ENCODE measurements at regions not wholly inside any gene's neighbourhood (a gene's known extent, or its start where the extent isn't known, plus 50 kb on each side); places are given as distances from the start of the nearest gene placed in this dataset.

DNA sequence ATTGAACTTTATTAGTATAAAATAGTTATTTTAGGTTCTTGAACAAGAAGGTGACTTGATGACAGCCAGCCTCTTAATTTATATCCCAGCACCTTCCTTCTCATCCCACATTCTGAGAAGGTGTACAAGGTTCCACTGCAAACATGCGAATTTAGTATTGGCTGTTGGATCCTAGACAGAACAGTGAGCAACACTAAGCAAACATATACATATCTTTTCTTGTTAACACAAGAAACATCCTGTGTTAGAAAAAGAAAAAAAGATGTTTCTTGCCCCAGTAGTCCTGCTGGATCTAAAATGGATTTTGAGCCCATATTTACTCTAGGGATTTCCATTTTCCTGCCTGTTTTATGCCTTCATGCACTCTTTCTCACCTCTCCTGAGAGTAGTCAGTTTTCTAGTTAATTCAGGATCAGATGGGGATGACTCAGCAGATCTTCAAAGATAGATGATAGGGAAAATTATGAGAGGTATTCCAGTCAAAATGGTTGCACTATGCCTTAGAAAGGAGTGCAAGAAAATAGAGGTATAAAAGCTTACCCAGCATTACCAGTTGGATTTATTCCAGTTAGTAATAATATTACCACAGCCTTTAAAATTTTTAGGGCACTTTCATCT lies 336.5 kb downstream of the MEIS1 start:
- DNase-seq (ENCODE audit: low spot score), result no peak
- H3K36me3 Mint-ChIP-seq, result no peaks in the 10 kb centered on the region
- no peak for ATAC-seq
- no peak overlapping the region for H3K4me3 Mint-ChIP-seq
- H3K27me3 Mint-ChIP-seq, result no peaks in the 10 kb centered on the region
- no peaks in the 10 kb centered on the region for H3K4me1 Mint-ChIP-seq (ENCODE audit: low read depth in 2 of 2)
- H3K9me3 Mint-ChIP-seq, result peaks cover 3% of the 10 kb centered on the region
- H3K27ac Mint-ChIP-seq, result no peak overlapping the region

DNA sequence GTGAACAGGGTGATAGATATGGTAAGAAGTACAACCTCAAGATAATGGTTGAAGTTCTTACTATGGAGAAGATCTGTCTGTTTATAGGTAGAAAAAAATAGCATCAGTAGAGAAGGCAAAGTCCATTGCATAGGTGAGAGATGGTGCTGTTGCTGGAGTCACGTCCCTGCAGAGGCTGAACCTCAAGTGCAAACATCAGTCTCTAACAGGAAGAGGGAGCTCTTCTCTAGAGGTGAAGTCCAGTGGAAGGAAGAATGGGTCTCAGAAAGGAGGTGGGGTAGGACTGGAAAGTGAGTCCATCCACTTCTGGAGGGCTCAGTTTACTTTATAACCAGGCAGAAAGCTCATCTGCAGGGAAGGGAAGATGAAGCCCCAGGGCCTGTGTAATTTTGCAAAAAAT lies 337.7 kb downstream of the MEIS1 start:
- no peak overlapping the region for H3K27ac Mint-ChIP-seq
- no peaks in the 10 kb centered on the region for H3K36me3 Mint-ChIP-seq
- ATAC-seq, result no peak
- H3K9me3 Mint-ChIP-seq, result peaks cover 3% of the 10 kb centered on the region
- no peaks in the 10 kb centered on the region for H3K4me1 Mint-ChIP-seq (ENCODE audit: low read depth in 2 of 2)
- DNase-seq (ENCODE audit: low spot score), result no peak
- H3K27me3 Mint-ChIP-seq, result no peaks in the 10 kb centered on the region
- H3K4me3 Mint-ChIP-seq, result no peak overlapping the region

- peaks cover 0 to 4% of the 10 kb centered on the region in 2 donors for H3K27me3 Mint-ChIP-seq
Measured at GRCh38 chr2:66775730-66776422, 341.0 kb downstream of the MEIS1 start.

DNA sequence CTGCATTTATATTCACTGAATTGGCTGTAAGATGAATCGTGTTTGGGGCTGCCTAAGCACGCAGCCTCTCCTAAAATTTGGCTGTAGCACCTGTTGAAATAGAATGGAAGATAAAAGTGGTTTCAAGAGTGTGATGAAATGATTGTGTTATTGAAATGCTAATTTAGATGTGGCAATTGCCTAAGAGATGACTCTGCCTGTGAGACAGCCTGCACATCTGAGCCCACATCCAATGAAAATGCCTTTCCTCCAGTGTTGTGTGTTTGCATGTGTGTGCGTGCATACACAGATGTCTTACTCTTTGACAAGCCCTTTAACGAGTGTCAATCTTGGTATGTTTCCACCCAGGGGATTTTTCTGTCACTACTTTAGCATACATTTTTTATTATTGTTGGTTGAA lies 346.9 kb downstream of the MEIS1 start:
- Mint-ChIP-seq H3K36me3 (no peaks in the 10 kb centered on the region), H3K27ac (no peak overlapping the region), H3K27me3 (peaks cover 0 to 6% of the 10 kb centered on the region in 2 donors), H3K4me3 (no peak overlapping the region), H3K4me1 (ENCODE audit: low read depth in 2 of 2) (no peaks in the 10 kb centered on the region), H3K9me3 (peaks cover 6% of the 10 kb centered on the region)
- ATAC-seq (no peak), DNase-seq (ENCODE audit: low spot score) (no peak)

More at GRCh38 chr2:66775730-66776422, 341.0 kb downstream of the MEIS1 start:
- H3K36me3 Mint-ChIP-seq, result no peaks in the 10 kb centered on the region
- no peaks in the 10 kb centered on the region for H3K4me1 Mint-ChIP-seq (ENCODE audit: low read depth in 2 of 2)
- no peak overlapping the region for H3K4me3 Mint-ChIP-seq
- H3K27ac Mint-ChIP-seq, result no peak overlapping the region
- ATAC-seq (no peak), DNase-seq (ENCODE audit: low spot score) (no peak)
- peaks cover 4% of the 10 kb centered on the region for H3K9me3 Mint-ChIP-seq

DNA sequence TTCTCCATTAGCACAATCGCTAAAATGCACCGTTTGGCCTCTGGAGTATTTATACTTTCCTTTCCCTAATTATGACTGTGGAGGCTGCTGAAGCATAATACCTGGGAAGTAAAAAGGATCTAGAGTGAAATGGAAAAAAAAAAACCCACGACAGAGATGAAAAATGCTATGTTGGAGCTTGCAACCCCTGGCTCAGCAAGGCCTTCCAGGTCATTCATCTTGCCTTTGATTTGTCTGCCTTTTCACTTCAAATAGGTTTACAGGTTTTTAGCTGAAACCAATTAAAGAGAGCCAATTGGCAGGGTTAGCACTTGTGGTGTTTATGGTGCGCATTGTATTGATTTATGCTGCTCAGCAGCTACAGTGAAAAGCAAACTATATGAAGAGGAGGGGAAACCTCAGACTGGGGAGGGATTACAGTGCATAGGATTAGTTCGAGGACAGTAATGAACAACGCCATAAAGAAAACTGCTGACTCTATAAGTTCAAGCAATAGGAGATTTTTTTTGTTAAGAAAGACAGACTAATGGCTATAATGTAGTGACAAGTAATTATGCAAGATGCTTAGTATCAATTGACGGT lies 347.9 kb downstream of the MEIS1 start:
- ATAC-seq, result no peak
- Mint-ChIP-seq H3K27me3 (peaks cover 0 to 6% of the 10 kb centered on the region in 2 donors), H3K4me1 (ENCODE audit: low read depth in 2 of 2) (no peaks in the 10 kb centered on the region), H3K9me3 (peaks cover 6% of the 10 kb centered on the region), H3K36me3 (no peaks in the 10 kb centered on the region), H3K4me3 (no peak overlapping the region), H3K27ac (no peak overlapping the region)
- DNase-seq (ENCODE audit: low spot score), result no peak

DNA sequence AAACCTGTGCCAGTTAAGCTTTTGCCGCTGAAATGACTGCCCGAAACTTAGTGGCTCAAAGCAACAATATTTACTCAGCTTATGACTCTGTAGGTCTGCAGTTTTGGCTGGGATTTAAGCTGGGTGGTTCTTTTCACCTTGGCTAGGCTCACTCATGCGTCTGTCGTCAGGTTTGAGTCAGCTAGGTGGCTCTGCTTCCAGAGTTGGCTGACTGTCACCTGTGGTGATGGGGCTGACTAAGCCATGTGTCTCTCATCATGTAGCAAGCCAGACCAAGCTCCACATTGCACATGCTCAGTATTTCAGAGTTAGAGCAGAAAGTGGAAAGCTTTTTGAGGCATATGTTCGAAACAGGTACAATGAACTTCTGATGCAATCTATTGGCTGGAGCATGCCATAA lies 354.8 kb downstream of the MEIS1 start:
- H3K27me3 Mint-ChIP-seq, result no peaks in the 10 kb centered on the region
- DNase-seq (ENCODE audit: low spot score), result no peak
- ATAC-seq, result no peak
- H3K27ac Mint-ChIP-seq, result no peak overlapping the region
- no peaks in the 10 kb centered on the region for H3K4me1 Mint-ChIP-seq (ENCODE audit: low read depth in 2 of 2)
- H3K36me3 Mint-ChIP-seq, result no peaks in the 10 kb centered on the region
- H3K4me3 Mint-ChIP-seq, result no peak overlapping the region
- no peaks in the 10 kb centered on the region for H3K9me3 Mint-ChIP-seq

DNA sequence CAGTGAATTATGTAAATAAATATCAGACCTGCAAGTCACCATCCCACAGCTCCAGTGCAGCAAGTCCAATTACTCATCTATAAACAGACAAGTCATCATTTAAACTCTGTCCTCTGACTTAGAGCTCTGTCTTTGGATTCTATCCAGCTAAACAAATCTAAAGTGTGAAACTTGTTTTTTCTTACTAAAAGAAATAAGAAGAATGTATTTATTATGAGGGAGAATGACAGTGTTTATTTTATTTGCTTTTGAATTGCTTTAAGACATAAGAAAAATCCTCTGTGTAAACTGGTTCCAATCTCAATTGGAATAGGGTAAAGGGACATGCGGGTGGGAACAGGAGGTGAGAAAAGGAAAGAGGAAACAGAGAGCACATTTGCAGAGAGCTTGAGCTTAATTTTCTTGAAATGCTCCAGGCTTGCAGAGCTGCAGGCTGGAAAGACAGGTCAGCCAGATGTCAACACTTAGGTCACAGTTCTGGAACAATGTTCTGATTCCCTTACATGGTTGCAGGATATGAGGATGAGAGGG lies 355.8 kb downstream of the MEIS1 start:
- Mint-ChIP-seq H3K9me3 (no peaks in the 10 kb centered on the region), H3K36me3 (no peaks in the 10 kb centered on the region)
- no peak for DNase-seq (ENCODE audit: low spot score)

GRCh38 chr2:66794070-66794469 lies 359.1 kb downstream of the MEIS1 start:
- no peak for ATAC-seq
- no peaks in the 10 kb centered on the region for H3K27me3 Mint-ChIP-seq
- no peak for DNase-seq (ENCODE audit: low spot score)
- peaks cover 3% of the 10 kb centered on the region for H3K9me3 Mint-ChIP-seq
- no peaks in the 10 kb centered on the region for H3K36me3 Mint-ChIP-seq
- H3K4me3 Mint-ChIP-seq, result no peak overlapping the region
- no peak overlapping the region for H3K27ac Mint-ChIP-seq
- no peaks in the 10 kb centered on the region for H3K4me1 Mint-ChIP-seq (ENCODE audit: low read depth in 2 of 2)

More for the DNA sequence above, 355.8 kb downstream of the MEIS1 start:
- no peaks in the 10 kb centered on the region for H3K4me1 Mint-ChIP-seq (ENCODE audit: low read depth in 2 of 2)
- H3K4me3 Mint-ChIP-seq, result no peak overlapping the region
- H3K27ac Mint-ChIP-seq, result no peak overlapping the region
- no peak for ATAC-seq
- no peaks in the 10 kb centered on the region for H3K27me3 Mint-ChIP-seq

- Mint-ChIP-seq H3K27ac (no peak overlapping the region), H3K27me3 (no peaks in the 10 kb centered on the region), H3K4me3 (no peak overlapping the region), H3K4me1 (ENCODE audit: low read depth in 2 of 2) (no peaks in the 10 kb centered on the region), H3K36me3 (no peaks in the 10 kb centered on the region), H3K9me3 (peaks cover 3% of the 10 kb centered on the region)
- ATAC-seq, result no peak
- DNase-seq (ENCODE audit: low spot score), result no peak
Measured at GRCh38 chr2:66794551-66794950, 359.6 kb downstream of the MEIS1 start.

GRCh38 chr2:66802877-66803276 lies 368.0 kb downstream of the MEIS1 start:
- Mint-ChIP-seq H3K9me3 (peaks cover 3% of the 10 kb centered on the region), H3K4me1 (ENCODE audit: low read depth in 2 of 2) (no peaks in the 10 kb centered on the region), H3K27me3 (no peaks in the 10 kb centered on the region), H3K4me3 (no peak overlapping the region), H3K36me3 (no peaks in the 10 kb centered on the region), H3K27ac (no peak overlapping the region)
- ATAC-seq, result no peak
- no peak for DNase-seq (ENCODE audit: low spot score)

DNA sequence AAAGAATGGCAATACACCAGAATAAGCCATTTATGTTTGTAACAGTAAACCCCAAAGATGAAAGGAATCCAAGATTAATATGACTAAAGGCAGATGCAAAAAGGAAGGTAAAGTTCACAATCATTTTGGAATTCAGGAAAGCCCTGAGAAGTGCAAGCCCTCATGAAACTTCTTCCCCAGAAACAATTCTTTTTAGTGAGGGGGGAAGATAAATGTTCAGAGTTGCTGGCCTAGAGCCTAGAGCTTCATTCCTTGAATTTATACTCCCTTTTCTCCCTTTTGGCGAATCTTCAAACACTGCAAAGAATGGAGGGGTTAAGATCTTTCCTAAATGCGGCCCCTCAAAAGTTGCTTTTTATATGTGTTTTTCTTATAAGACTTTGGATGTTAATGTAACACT lies 368.8 kb downstream of the MEIS1 start:
- DNase-seq (ENCODE audit: low spot score), result no peak
- no peak for ATAC-seq
- H3K27me3 Mint-ChIP-seq, result no peaks in the 10 kb centered on the region
- H3K4me3 Mint-ChIP-seq, result no peak overlapping the region
- H3K27ac Mint-ChIP-seq, result no peak overlapping the region
- H3K36me3 Mint-ChIP-seq, result no peaks in the 10 kb centered on the region
- H3K9me3 Mint-ChIP-seq, result peaks cover 1% of the 10 kb centered on the region
- H3K4me1 Mint-ChIP-seq (ENCODE audit: low read depth in 2 of 2), result no peaks in the 10 kb centered on the region

- Mint-ChIP-seq H3K9me3 (no peaks in the 10 kb centered on the region), H3K27me3 (no peaks in the 10 kb centered on the region), H3K4me3 (no peak overlapping the region), H3K36me3 (no peaks in the 10 kb centered on the region), H3K27ac (no peak overlapping the region), H3K4me1 (ENCODE audit: low read depth in 2 of 2) (no peaks in the 10 kb centered on the region)
- ATAC-seq (no peak), DNase-seq (ENCODE audit: low spot score) (no peak)
Measured at GRCh38 chr2:66805016-66805865, 370.3 kb downstream of the MEIS1 start.

GRCh38 chr2:66805968-66806367 lies 371.0 kb downstream of the MEIS1 start:
- no peak for ATAC-seq
- H3K36me3 Mint-ChIP-seq, result no peaks in the 10 kb centered on the region
- no peaks in the 10 kb centered on the region for H3K9me3 Mint-ChIP-seq

GRCh38 chr2:66813525-66813924 lies 378.6 kb downstream of the MEIS1 start:
- Mint-ChIP-seq H3K27me3 (no peaks in the 10 kb centered on the region), H3K9me3 (no peaks in the 10 kb centered on the region), H3K4me3 (no peak overlapping the region), H3K36me3 (no peaks in the 10 kb centered on the region), H3K4me1 (ENCODE audit: low read depth in 2 of 2) (no peaks in the 10 kb centered on the region), H3K27ac (no peak overlapping the region)
- DNase-seq (ENCODE audit: low spot score), result no peak
- no peak for ATAC-seq

More at GRCh38 chr2:66805968-66806367, 371.0 kb downstream of the MEIS1 start:
- Mint-ChIP-seq H3K27me3 (no peaks in the 10 kb centered on the region), H3K4me1 (ENCODE audit: low read depth in 2 of 2) (no peaks in the 10 kb centered on the region), H3K27ac (no peak overlapping the region), H3K4me3 (no peak overlapping the region)
- DNase-seq (ENCODE audit: low spot score), result no peak

All from natural killer cell treated with Interleukin-12 subunit alpha and Interleukin-12 subunit beta and Interleukin-15 and Interleukin-18, amount 100 ng/mL, for 72 hours (primary cell).